Head of caudate nucleus (tissue), 42 donors: ENCODE measurements at regions not wholly inside any gene's neighbourhood (a gene's known extent, or its start where the extent isn't known, plus 50 kb on each side); places are given as distances from the start of the nearest gene placed in this dataset.
"Not testable (repeated sequence)": the region's sequence is repeated elsewhere in the genome, so short reads cannot be mapped to it uniquely, and the experiment has no call there.

Experiments used
- DNase-seq, 42 donors: peaks; one replicate each; pipeline versions ENCODE4 v3.0.0 to v3.0.0-alpha.2; 2020 to 2021; ENCODE audit warnings: mixed read lengths in 7 of 42
- intact Hi-C: fragments of 100-400 bp; cut with DNase I; formaldehyde crosslinking; loops from one replicate; pipeline ENCODE4 v1.15.0; 2022

- intact Hi-C loops: not testable (repeated sequence)
- DNase-seq: peak in 1 of 42 donors; percentile 30
Observed at GRCh38 chr21:10398692-10399489, 122.5 kb upstream of the TPTE start.

- intact Hi-C loops: not testable (repeated sequence)
- peak in 2 of 42 donors; percentile 11 to 39 for DNase-seq
Observed at GRCh38 chr21:10400622-10401361, 120.6 kb upstream of the TPTE start.

- intact Hi-C loops: not testable (repeated sequence)
- DNase-seq: peak in 2 of 42 donors; percentile 11 to 18
Observed at GRCh38 chr21:10402461-10402860, 118.9 kb upstream of the TPTE start.

- peak in 2 of 42 donors; percentile 12 to 44 for DNase-seq
- intact Hi-C loops: not testable (repeated sequence)
Observed at GRCh38 chr21:10405331-10405730, 116.1 kb upstream of the TPTE start.

GRCh38 chr21:10409786-10410185 lies 111.6 kb upstream of the TPTE start:
- intact Hi-C loops, DNase-seq: not testable (repeated sequence)

GRCh38 chr21:10410354-10410929 lies 110.9 kb upstream of the TPTE start:
- intact Hi-C loops, DNase-seq: not testable (repeated sequence)

- intact Hi-C loops, DNase-seq: not testable (repeated sequence)
Observed at GRCh38 chr21:10411776-10412526, 109.4 kb upstream of the TPTE start.

- intact Hi-C loops, DNase-seq: not testable (repeated sequence)
Observed at GRCh38 chr21:10412928-10413246, 108.5 kb upstream of the TPTE start.

GRCh38 chr21:10413247-10414120 lies 107.9 kb upstream of the TPTE start:
- peak in 1 of 42 donors; percentile 12 for DNase-seq
- intact Hi-C loops: not testable (repeated sequence)

- DNase-seq: peak in 1 of 42 donors; percentile 11
- intact Hi-C loops: not testable (repeated sequence)
Observed at GRCh38 chr21:10414121-10414924, 107.1 kb upstream of the TPTE start.

GRCh38 chr21:10414925-10415254 lies 106.5 kb upstream of the TPTE start:
- DNase-seq, intact Hi-C loops: not testable (repeated sequence)

- intact Hi-C loops, DNase-seq: not testable (repeated sequence)
Observed at GRCh38 chr21:10415456-10415855, 105.9 kb upstream of the TPTE start.

- DNase-seq, intact Hi-C loops: not testable (repeated sequence)
Observed at GRCh38 chr21:10415859-10416258, 105.5 kb upstream of the TPTE start.

- intact Hi-C loops, DNase-seq: not testable (repeated sequence)
Observed at GRCh38 chr21:10416691-10417447, 104.5 kb upstream of the TPTE start.

- intact Hi-C loops: not testable (repeated sequence)
Observed at GRCh38 chr21:10417551-10418002, 103.8 kb upstream of the TPTE start.

GRCh38 chr21:10418250-10419048 lies 102.9 kb upstream of the TPTE start:
- DNase-seq, intact Hi-C loops: not testable (repeated sequence)

More at GRCh38 chr21:10417551-10418002, 103.8 kb upstream of the TPTE start:
- not testable (repeated sequence) for DNase-seq
